HS-27A (cell line): ENCODE measurements at regions not wholly inside any gene's neighbourhood (a gene's known extent, or its start where the extent isn't known, plus 50 kb on each side); places are given as distances from the start of the nearest gene placed in this dataset.

Source experiments
- DNase-seq: peaks from one replicate; pipeline ENCODE4 v3.0.0-alpha.2; 2012; ENCODE audit warnings: low read depth, missing footprints

DNA sequence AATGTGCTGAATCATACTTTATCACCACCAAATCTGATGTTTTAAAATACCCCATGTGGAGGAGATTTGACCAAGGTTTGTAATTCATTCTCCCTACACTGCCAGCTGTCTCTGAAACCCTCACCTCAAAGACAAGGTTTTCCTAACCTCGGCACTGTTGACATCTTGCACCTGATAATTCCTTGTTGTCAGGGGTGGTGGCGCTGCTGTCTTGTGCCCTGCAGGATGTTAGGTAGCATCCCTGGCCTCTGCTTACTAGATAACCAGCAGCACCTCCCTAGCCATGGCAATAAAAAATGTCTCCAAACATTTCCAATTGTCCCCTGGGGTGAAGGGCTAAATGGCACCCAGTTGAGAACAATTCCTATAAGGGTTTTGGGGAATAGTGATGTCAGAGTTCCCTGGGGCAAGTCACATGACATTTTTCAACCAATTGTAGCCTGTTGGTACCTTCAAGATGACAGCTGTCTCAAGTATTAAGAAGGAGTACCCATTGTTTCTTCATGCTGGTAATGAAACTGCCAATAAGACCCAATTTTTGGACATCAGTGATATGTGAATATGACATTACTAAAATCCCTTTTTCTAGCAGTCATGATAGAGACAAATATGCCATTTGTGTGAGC lies 160.6 kb upstream of the PLCXD3 start:
- DNase-seq: no peak

DNA sequence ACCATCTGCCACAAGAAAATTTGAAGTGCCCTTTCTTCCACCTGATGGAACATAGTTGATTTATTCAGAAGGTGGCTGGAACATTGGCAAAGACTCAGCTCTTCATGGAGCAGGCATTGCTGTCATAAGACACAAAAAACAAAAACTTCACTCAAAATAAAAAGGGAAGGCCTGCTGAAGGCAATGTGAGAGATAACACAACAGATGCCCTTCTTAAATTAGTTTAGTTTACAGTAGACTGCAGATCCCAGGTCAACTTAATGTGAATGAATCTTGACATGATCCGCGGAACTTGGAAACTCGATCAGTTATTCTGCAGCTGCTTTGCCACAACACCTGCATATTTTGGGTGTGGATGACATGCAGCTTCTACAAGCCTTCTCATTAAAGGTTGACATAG lies 159.8 kb upstream of the PLCXD3 start:
- no peak for DNase-seq

DNA sequence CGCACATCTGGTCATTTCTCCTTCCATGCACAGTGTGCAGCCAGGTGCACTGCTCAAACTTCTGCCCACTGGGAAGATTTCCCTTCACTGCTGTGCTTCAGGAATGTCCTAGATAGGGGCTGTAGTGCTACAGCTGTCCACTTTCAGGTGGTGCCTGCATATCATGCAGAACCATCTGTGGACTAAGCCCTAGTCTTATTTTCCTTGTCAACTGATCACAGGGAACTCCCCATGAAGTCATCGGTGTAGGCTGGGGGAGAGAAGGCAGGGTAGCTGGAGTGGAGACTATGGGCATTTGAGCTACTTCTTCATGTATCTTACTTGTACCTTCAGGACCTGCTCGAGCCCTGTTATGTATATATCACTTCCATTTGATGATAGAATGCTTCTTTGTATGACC lies 150.9 kb upstream of the PLCXD3 start:
- no peak for DNase-seq

DNA sequence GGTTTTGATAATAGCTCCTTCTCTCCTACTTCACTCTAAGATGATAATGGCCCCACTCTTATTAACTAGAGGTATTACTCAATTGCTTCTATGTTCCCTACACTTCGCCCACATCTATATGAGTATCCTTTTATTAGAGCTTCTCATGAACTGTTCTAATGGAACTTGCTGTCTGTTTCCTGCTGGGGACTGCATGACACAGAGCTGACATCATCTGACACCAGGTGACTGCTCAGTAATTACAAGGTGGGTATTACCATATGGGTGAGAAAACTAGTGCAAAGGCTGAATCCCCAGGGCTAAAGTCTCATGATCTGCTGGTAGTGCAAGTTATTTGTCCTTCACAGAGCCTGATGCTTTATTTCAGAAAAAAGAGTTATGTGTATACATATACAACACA lies 146.2 kb upstream of the PLCXD3 start:
- DNase-seq: no peak

DNA sequence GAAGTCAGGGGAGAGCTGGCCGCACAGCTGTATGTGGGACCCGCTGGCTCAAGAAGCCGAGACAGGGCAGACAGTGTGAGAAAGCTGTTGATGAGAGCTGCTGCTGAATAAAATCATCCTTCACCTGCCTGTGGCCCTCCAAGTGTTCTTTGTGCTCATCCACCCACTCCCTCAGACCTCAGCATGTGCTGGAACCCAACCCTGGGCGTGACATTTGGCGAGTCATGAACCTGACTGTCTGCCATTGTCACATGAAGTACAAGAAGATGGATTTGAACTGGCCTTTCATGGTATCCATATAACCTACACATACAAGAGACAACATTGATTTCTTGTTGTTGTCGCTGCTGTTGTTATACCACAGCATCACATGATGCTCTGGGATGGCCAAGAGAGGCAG lies 139.7 kb upstream of the PLCXD3 start:
- no peak for DNase-seq

DNA sequence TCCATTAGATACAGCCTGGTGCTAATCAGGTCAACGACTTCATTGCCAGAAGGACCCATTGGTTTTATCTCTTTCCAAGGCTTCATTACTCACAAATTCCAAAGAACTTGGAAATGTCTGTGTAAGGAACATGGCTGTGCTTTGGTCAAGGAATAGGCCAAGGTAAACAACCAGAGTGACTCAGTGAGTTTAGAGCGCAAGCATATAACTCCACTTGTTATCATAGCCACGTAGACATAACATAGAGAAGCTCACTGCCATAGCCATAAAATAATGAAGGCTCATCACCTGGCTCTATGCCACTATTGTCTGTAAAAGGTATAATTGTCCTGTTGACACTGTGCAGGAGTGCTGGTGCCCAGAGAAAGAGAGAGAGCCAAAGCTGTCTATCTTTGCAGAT lies 139.3 kb upstream of the PLCXD3 start:
- DNase-seq: no peak

DNA sequence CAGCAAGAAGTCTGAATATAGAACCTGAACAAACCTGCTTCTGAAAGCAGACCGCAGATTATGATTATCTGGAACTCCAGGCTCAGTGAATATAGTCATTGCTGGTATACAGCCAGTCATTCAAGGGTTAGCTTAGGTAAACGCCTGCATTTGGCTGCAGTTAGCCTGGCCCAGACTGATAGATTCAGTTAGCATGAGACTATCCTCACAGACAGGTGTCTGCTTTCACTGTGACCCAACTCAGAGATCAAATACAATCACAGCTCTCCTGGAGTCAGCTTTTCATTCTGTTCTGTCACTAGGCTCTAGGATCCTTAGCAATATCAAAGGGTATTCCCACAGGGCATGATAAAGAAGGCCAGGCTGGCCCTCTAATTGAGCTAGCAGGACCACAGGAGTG lies 138.6 kb upstream of the PLCXD3 start:
- no peak for DNase-seq

DNA sequence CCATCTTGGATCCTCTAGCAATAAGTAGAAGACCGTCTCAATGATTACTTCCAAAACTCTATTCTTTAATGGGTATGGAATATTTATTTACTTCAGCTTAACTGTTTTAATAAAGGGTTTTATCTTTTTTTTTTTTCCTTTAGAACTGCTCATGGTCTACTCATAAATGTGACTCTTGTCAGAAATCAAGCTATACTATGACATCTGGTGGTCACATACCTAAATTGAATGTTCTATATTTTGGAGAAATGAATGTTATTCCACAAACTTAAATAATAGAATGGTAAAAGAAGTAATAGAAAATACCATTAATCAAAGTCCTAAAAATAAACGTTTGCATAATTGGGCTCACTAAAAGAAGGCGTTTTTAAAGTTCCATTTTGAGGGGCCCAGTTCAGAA lies 131.2 kb upstream of the PLCXD3 start:
- DNase-seq: no peak

DNA sequence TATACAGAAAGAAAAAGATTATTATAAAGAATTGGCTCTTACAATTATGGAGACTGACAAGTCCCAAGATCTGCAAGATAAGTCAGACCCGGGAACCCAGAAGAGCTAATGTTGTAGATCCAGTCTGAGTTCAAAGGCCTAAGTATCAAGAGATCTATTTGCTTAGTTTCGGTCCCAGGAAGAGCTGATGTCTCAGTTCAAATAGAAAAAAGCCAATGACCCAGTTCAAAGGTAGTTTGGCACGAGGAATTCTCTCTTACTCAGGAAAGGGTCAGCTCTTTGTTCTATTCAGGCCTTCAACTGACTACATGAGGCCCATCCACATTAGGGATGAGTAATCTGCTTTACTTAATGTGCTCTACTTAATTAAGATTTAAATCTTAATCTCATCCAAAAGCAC lies 128.3 kb upstream of the PLCXD3 start:
- no peak for DNase-seq

DNA sequence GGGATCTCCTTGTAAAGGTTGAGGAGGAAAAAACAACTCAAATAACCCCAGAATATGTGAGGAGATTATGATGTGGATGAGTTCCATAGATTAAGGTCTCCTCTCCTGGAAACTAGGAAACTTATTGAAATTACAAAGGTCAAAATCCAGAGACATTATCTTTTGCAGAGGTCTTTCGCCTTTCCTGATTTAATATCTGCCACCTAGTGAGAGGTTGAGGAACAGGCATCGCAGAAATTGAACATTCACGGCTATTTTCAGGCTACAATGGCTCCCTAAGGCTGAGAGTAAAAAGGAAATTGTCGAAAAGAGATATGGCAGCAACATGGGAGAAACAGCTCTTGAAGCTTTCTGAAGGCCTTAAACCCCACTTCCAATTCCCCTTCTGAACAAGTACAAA lies 127.5 kb upstream of the PLCXD3 start:
- DNase-seq: no peak

DNA sequence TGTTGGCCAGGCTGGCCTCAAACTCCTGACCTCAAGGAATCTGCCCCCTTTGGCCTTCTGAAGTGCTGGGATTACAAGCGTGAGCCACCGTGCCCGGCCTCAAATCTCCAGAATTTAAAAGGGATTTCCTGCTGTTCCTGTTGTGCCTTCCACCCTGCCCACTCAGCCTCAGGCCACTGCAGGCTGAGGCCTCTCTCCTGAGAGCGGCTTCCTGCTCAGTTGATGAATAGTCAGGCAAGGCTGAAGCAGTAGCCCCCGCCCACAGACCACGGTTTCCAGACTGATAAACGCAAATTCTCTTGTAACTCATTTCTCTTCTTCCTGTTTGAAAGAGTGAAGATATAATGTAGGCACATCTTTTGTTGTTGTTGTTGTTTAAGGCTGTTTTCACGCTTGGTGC lies 127.0 kb upstream of the PLCXD3 start:
- no peak for DNase-seq

DNA sequence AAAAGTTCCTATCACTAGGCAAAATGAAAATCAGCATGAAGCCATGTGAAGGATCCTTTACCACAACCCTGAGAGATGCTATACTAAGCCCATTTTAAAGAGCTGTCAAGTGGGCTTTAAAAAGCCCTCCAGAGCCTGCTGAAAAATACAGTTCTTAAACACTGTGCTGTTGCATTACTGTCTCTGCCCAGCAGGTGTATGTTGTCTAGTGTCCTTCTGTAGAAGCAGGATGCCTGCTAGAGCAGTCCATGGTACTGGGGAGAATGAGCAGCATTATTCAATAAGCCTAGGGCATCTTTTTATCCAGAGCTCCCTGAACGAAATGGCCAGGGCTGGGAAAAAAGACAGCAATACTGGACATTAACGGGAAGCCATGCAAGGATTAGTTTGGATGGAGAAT lies 126.2 kb upstream of the PLCXD3 start:
- no peak for DNase-seq

DNA sequence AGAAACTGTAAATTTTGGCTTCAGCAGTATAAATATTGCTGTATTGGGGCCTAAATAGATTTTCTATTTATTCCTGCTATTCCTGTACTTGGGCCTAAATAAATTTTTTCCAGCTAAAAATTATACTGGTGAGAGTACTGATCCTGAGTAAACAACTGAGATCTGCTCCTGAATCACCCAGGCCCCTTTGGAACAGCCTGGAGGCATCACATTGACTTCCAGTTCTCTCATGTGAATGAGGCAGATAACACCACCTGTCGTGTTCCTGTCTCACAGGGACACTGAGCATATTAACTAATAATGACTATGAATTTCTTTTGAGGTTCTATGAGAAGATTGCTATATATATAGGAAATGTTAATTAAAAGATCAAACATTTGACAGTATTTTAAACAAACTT lies 119.5 kb upstream of the PLCXD3 start:
- no peak for DNase-seq

DNA sequence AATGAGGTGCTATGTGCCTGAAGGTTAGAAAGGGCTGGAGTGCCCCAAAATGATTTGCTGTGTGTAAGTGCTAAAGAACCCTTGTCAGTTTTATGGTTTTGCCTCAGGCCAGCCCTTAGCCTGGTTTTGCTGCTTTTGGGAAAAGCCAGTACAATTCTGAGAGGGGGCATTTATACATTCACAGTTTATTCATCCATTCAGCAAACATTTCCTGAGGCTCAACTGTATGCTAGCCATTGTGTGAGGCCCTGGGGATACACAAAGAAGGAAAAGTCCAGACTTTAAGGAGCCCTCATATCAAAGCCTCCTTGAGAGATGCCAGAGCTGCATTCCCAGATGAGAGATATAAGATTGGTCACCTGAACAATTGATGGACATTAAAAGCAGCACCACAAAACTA lies 115.2 kb upstream of the PLCXD3 start:
- DNase-seq: no peak

DNA sequence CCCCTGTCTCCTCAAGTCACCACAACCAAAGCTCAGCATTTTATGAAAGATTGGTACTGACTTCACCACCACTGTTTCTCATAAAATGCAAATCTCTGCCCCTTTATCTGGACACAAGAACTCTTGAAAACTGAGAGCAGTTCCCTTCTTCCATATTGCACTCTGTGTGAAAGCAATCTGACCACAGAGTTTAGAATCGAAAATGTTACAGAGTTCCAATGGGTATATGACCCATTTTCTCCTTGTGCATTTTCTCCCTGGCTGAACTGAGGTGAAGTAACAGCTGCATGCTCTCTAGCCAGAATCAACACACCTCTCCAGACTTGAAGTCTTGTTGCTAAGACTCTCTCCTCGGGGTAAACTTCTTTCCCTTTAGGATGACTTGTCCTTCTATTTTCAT lies 111.0 kb upstream of the PLCXD3 start:
- no peak for DNase-seq

DNA sequence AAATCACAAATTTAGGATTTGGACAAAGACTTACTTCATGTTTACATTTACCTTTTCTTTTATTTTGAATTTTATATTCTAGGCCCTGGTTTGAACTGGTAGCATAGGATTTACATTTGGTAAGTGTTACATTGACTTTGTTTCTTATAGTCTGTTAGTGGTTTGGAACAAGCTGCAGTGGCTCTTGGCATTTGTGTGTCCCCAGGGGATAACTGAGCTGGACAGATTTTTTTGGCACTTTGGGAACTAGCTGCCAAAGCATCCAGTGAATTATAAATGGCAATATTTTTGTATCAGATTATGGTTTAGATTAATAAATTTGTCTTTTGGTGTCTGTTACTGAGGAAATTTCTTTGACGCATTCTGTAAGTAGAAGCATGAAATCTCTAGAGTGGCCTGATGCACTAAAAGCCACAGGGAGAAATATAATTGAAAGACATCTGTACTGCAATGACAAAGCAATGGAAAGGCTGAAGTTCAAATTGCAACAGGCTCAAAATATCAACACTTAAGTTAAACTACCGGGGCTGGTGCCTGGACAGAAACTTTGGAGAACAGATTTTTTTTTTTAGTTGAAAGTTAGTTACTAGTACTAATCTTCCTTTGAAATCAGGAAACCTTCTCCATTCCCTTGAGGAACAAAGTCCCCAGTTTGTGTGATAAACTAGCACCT lies 107.6 kb upstream of the PLCXD3 start:
- DNase-seq: no peak

DNA sequence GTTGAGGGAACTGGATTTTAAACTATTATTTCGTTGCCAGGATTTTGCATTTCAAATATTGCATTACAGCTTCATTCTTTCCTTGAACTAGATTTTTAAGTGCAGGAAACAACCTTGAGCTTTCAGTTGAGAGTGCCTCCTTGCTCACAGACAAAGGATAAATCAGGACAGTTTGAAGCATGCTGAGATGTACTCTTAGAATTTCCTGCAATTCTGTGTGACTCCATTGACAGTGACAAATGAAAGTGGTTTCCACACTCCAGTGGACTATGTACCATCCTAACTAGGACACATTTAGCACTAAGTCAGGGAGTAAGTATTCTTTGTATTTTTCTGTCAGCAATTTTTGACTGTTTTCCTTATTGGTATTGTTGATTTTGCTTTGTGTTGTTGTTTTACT lies 100.0 kb upstream of the PLCXD3 start:
- DNase-seq: no peak

DNA sequence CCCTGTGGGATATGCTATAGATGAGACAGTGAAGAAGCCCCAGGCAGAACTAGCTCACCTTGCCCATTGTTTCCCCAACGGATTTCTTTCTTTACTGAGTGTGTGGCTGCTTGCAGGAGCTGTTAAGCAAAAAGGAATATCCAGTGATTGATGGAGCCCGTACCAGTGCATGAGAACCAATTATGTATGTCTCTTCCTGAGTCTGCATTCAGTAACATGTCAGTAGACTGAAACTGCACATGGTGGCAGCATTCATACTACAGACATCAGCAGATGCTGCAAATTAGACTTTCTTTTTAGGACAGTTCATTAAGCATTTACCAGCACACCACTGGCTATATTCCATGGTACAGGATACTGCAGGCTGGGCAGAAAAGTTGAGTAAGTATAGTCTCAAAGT lies 90.3 kb upstream of the PLCXD3 start:
- no peak for DNase-seq

DNA sequence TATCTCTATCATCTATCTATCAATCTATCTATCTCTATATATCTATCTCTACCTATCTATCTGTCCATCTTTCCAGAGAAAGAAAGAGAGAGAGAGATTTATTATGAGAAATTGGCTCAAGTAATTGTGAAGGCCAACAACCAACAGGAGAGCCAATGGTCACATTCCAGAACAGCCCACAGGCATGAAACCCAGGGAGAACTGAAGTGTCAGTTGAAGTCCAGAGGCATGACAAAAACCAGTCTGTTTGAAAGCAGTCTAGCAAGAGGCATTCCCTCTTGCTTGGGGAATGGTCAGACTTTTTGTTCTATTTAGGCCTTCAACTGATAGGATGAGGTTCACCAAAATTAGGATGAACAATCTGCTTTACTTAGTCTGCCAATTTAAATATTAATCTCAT lies 87.6 kb upstream of the PLCXD3 start:
- peak; percentile 40 for DNase-seq

DNA sequence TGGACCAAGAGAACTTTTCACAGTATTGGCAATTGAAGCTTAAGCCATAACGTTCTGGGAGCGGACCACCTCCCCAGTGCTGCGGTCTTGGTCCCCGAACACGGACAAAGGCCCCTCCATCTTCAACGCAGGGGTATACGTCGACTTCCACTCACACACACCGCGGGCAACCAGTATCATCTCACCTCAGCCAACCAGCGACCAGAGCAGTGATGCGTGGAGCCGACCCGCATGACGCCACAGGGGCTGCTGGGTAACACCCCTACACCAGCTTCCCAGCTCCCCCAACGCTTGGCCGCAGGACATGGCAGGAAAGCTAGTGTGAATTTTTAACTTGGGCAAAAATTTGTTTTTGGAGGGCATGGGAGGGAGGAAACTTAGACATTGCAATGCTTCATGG lies 77.3 kb upstream of the PLCXD3 start:
- DNase-seq: no peak

DNA sequence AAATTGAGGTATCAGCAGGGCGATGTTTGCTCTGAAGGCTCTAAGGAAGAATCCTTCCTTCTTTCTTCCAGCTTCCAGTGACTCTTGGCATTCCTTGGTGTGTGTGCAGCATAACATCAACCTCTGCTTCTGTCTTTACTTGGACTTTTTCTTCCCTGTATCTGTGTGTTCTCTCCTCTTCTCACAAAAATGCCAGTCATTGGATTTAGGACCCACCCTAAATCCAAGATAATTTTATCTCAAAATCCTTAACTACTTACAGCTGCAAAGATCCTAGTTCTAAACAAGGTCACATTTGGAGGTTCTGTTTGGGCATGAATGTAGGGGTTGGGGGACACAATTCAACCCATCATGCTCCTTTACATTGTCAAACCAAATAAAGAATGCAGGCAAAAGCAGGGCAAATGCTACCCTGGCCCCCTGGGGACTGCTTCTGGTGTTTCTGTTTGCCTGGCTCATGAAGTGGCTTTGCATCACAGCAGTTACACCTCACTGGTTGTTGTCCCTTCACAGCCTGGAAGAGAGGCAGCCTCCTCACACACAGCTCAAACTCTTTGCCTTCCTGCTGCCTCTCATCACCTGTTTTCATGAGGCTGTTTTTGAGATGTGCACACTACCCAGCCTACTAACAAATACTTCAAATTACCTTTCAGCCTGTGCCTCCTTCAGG lies 64.8 kb upstream of the PLCXD3 start:
- no peak for DNase-seq

DNA sequence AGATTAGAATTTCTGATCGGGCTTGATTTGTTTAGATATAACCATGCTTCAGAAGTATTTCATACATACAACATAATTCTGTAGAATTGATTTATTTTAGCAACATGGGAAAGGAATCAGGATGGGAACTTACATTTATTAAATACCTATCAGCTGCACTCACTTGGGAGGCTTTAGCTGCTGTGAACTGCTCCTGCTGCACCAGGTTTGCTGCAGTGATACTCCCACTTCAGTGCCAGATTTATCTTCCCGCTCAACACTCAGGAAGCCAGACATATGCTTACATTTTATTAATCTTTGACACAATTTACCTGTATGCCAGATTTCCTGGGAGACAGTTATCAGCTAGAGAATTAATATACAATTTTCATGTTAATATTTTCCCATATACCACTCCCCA lies 64.0 kb upstream of the PLCXD3 start:
- DNase-seq: no peak
